ENCODE measurements at regions not wholly inside any gene's neighbourhood (a gene's known extent, or its start where the extent isn't known, plus 50 kb on each side); places are given as distances from the start of the nearest gene placed in this dataset.

- TF ChIP-seq SP1 (IDR thresholded peaks at IDR 0.05) (no peak), NFRKB (IDR thresholded peaks at IDR 0.05) (no peak), ELF4 (IDR thresholded peaks at IDR 0.05) (no peak), PKNOX1 (IDR thresholded peaks at IDR 0.05) (no peak), TARDBP (IDR thresholded peaks at IDR 0.05) (no peak), L3MBTL2 (conservative IDR thresholded peaks at IDR 0.05) (no peak), BHLHE40 (IDR thresholded peaks at IDR 0.05; ENCODE audit: borderline replicate concordance) (no peak), HDGF (IDR thresholded peaks at IDR 0.05; ENCODE audit: borderline replicate concordance) (no peak), SUZ12 (IDR thresholded peaks at IDR 0.05) (no peak), FOXA1 (IDR thresholded peaks at IDR 0.05) (no peak), FOXK2 (IDR thresholded peaks at IDR 0.05) (no peak), ARNT (IDR thresholded peaks at IDR 0.05) (no peak), FOXM1 (IDR thresholded peaks at IDR 0.05; ENCODE audit: borderline replicate concordance) (no peak), ZNF384 (IDR thresholded peaks at IDR 0.05) (no peak)
Observed at GRCh38 chr2:16411788-16412187, 253.8 kb downstream of the CYRIA start.
